Liver (tissue), 8 donors: ENCODE measurements at regions not wholly inside any gene's neighbourhood (a gene's known extent, or its start where the extent isn't known, plus 50 kb on each side); places are given as distances from the start of the nearest gene placed in this dataset.
A peak's percentile ranks its signal among the peaks of the same experiment; 100 is the strongest.

Source experiments
- DNase-seq: peaks from one replicate; pipeline ENCODE4 v3.0.0-alpha.2; 2017; ENCODE audit warnings: low spot score
- H3K27ac ChIP-seq, 2 donors: one replicate each; pipeline ENCODE4 v1.7.0; 2013; ENCODE audit warnings: inconsistent platforms in 2 of 2, low read length in 2 of 2, control low read depth in 1 of 2, low read depth in 1 of 2, mild to moderate bottlenecking in 1 of 2
- H3K27me3 ChIP-seq, 4 donors: one replicate each; pipeline versions ENCODE4 v1.6.1 to v1.7.0; 2013; ENCODE audit warnings: low read length in 3 of 4, inconsistent platforms in 1 of 4, mild to moderate bottlenecking in 1 of 4, moderate library complexity in 1 of 4; ENCODE audit not compliant: control insufficient read depth in 4 of 4, insufficient read depth in 4 of 4
- H3K36me3 ChIP-seq, 4 donors: one replicate each; pipeline versions ENCODE4 v1.6.1 to v1.7.0; 2013; ENCODE audit warnings: low read length in 3 of 4, mild to moderate bottlenecking in 3 of 4, low read depth in 1 of 4, moderate library complexity in 1 of 4; ENCODE audit not compliant: control insufficient read depth in 4 of 4, insufficient read depth in 3 of 4
- H3K4me1 ChIP-seq, 4 donors: one replicate each; pipeline versions ENCODE4 v1.6.1 to v1.7.0; 2013; ENCODE audit warnings: low read length in 3 of 4, mild to moderate bottlenecking in 3 of 4, moderate library complexity in 1 of 4; ENCODE audit not compliant: control insufficient read depth in 4 of 4, insufficient read depth in 4 of 4
- H3K4me3 ChIP-seq, 3 donors: one replicate each; pipeline versions ENCODE4 v1.6.1 to v1.7.0; 2013; ENCODE audit warnings: low read length in 3 of 3, control low read depth in 1 of 3, low read depth in 1 of 3, mild to moderate bottlenecking in 1 of 3
- H3K9ac ChIP-seq, 2 donors: one replicate each; pipeline ENCODE4 v1.7.0; 2013; ENCODE audit warnings: low read length in 2 of 2, mild to moderate bottlenecking in 2 of 2, moderate library complexity in 2 of 2, control low read depth in 1 of 2, low read depth in 1 of 2
- H3K9me3 ChIP-seq, 4 donors: one replicate each; pipeline versions ENCODE4 v1.6.1 to v1.7.0; 2013; ENCODE audit warnings: low read length in 3 of 4; ENCODE audit not compliant: control insufficient read depth in 4 of 4
- ATF3 ChIP-seq: IDR thresholded peaks from 2 replicates; pipeline ENCODE4 v1.6.1; 2016; ENCODE audit warnings: antibody characterized with exemption
- CTCF ChIP-seq: fragments of 150-350 bp; IDR thresholded peaks from 2 replicates; pipeline ENCODE4 v1.5.1; 2017; ENCODE audit warnings: improper control_type of control experiment, low read depth, low read length; ENCODE audit not compliant: missing input control
- EGR1 ChIP-seq, 2 donors: IDR thresholded peaks; 2 replicates each; pipeline ENCODE4 v1.6.1; 2016 to 2018; ENCODE audit warnings: antibody characterized with exemption in 2 of 2, low read depth in 2 of 2
- FOXA1 ChIP-seq: IDR thresholded peaks from 2 replicates; pipeline ENCODE4 v1.6.1; 2016; ENCODE audit warnings: antibody characterized with exemption
- FOXA2 ChIP-seq: IDR thresholded peaks from 2 replicates; pipeline ENCODE4 v1.6.1; 2016; ENCODE audit warnings: antibody characterized with exemption
- HNF4A ChIP-seq, 2 donors: conservative IDR thresholded peaks; 2 replicates each; pipeline ENCODE4 v1.6.1; 2016; ENCODE audit warnings: antibody characterized with exemption in 2 of 2, mild to moderate bottlenecking in 2 of 2
- HNF4G ChIP-seq: IDR thresholded peaks from 2 replicates; pipeline ENCODE4 v1.6.1; 2016; ENCODE audit warnings: antibody characterized with exemption
- JUND ChIP-seq, 2 donors: IDR thresholded peaks; 2 replicates each; pipeline ENCODE4 v1.6.1; 2016; ENCODE audit warnings: antibody characterized with exemption in 2 of 2
- MAX ChIP-seq: IDR thresholded peaks from 2 replicates; pipeline ENCODE4 v1.6.1; 2016; ENCODE audit warnings: antibody characterized with exemption
- NR2F2 ChIP-seq: IDR thresholded peaks from 2 replicates; pipeline ENCODE4 v1.6.1; 2016; ENCODE audit warnings: antibody characterized with exemption
- RAD21 ChIP-seq, 2 donors: IDR thresholded peaks; 2 replicates each; pipeline ENCODE4 v1.6.1; 2016; ENCODE audit warnings: antibody characterized with exemption in 2 of 2, mild to moderate bottlenecking in 2 of 2
- REST ChIP-seq: IDR thresholded peaks from 2 replicates; pipeline ENCODE4 v1.6.1; 2016; ENCODE audit warnings: antibody characterized with exemption, mild to moderate bottlenecking
- RXRA ChIP-seq, 2 donors: IDR thresholded peaks; 2 replicates each; pipeline ENCODE4 v1.6.1; 2017 to 2018; ENCODE audit warnings: antibody characterized with exemption in 2 of 2, mild to moderate bottlenecking in 1 of 2
- SP1 ChIP-seq: IDR thresholded peaks from 2 replicates; pipeline ENCODE4 v1.6.1; 2018; ENCODE audit warnings: antibody characterized with exemption, mild to moderate bottlenecking
- TAF1 ChIP-seq: conservative IDR thresholded peaks from 2 replicates; pipeline ENCODE4 v1.6.1; 2016; ENCODE audit warnings: antibody characterized with exemption, mild to moderate bottlenecking
- YY1 ChIP-seq: IDR thresholded peaks from 2 replicates; pipeline ENCODE4 v1.6.1; 2016; ENCODE audit warnings: antibody characterized with exemption, mild to moderate bottlenecking
- ZBTB33 ChIP-seq: IDR thresholded peaks from 2 replicates; pipeline ENCODE4 v1.6.1; 2016; ENCODE audit warnings: antibody characterized with exemption
- WGBS: extraction: QIAGEN DNeasy Blood & Tissue Kit; methylation state at CpG from one replicate; pipeline ENCODE4 v1.1.7; 2013; 5-methylcytosine and 5-hydroxymethylcytosine counted together
- donor health status: healthy.
- donor health status: healthy.
- donor health status: healthy.
- donor health status: healthy.
- donor health status: healthy.

- Histone ChIP-seq H3K9me3 (no peaks in the 10 kb centered on the region), H3K4me3 (no peak overlapping the region), H3K27ac (no peak overlapping the region), H3K4me1 (no peaks in the 10 kb centered on the region), H3K36me3 (no peaks in the 10 kb centered on the region), H3K27me3 (no peaks in the 10 kb centered on the region), H3K9ac (no peak overlapping the region)
- no peak for DNase-seq
- WGBS: 80% methylated on average over 9 of the region's 9 CpGs
- TF ChIP-seq ATF3 (no peak), TAF1 (no peak), HNF4G (no peak), RXRA (IDR thresholded peaks at IDR 0.05) (peak in 1 of 2 donors; percentile 9), ZBTB33 (no peak), YY1 (no peak), HNF4A (conservative IDR thresholded peaks at IDR 0.05) (no peak), JUND (IDR thresholded peaks at IDR 0.05) (no peak), SP1 (peak; percentile 10)
Measured at GRCh38 chr6:90375681-90376439, 79.2 kb upstream of the BACH2 start.

GRCh38 chr6:90374201-90374600 is 77.6 kb upstream of the BACH2 start:
- H3K27ac ChIP-seq: no peak overlapping the region
- no peaks in the 10 kb centered on the region for H3K4me1 ChIP-seq
- H3K36me3 ChIP-seq: no peaks in the 10 kb centered on the region
- no peak for TF ChIP-seq NR2F2
- TF ChIP-seq EGR1 (IDR thresholded peaks at IDR 0.05; ENCODE audit: low read depth in 2 of 2): no peak
- TF ChIP-seq MAX: no peak
- TF ChIP-seq FOXA1: no peak
- H3K9ac ChIP-seq: no peak overlapping the region
- H3K9me3 ChIP-seq: no peaks in the 10 kb centered on the region
- H3K4me3 ChIP-seq: no peak overlapping the region
- 84% methylated on average over 4 of the region's 4 CpGs for WGBS
- no peak for DNase-seq
- H3K27me3 ChIP-seq: no peaks in the 10 kb centered on the region

GRCh38 chr6:90372885-90373284 is 76.2 kb upstream of the BACH2 start:
- Histone ChIP-seq H3K9ac (no peak overlapping the region), H3K4me1 (no peaks in the 10 kb centered on the region), H3K4me3 (no peak overlapping the region), H3K27ac (no peak overlapping the region), H3K36me3 (no peaks in the 10 kb centered on the region), H3K27me3 (no peaks in the 10 kb centered on the region), H3K9me3 (no peaks in the 10 kb centered on the region)
- DNase-seq: no peak
- 91% methylated on average over 2 of the region's 2 CpGs for WGBS
- TF ChIP-seq HNF4A (conservative IDR thresholded peaks at IDR 0.05) (no peak), FOXA2 (no peak), CTCF (no peak), EGR1 (IDR thresholded peaks at IDR 0.05; ENCODE audit: low read depth in 2 of 2) (no peak), JUND (IDR thresholded peaks at IDR 0.05) (no peak), ATF3 (no peak), REST (no peak), SP1 (no peak), RAD21 (IDR thresholded peaks at IDR 0.05) (no peak), RXRA (IDR thresholded peaks at IDR 0.05) (no peak), HNF4G (no peak), NR2F2 (no peak), ZBTB33 (no peak)
